ENCODE measurements at regions not wholly inside any gene's neighbourhood (a gene's known extent, or its start where the extent isn't known, plus 50 kb on each side); places are given as distances from the start of the nearest gene placed in this dataset.

DNA sequence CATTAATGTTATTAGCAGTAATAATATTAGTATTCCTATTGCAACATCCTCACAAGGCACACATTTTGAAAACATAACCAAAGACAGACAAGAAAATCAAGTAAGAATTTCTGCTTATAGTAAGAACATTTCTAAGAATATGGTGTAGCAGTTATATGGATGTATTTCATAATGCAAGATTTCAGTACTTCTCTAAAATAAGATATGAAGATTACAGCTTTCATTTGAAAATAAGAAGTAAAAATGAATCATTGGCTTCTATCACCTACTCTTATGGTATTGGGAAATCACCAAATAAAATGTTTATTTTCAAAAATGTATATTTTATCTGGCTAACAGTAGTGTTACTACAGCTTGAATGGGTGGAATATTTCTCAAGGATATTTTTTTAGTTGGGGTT, 103.8 kb upstream of the USP25 start:
- no peak overlapping the region for H3K4me3 ChIP-seq (replicated peaks in 1 of 3; ENCODE audit: low read depth in 2 of 3, low read length in 3 of 3)
- H3K36me3 ChIP-seq (replicated peaks in 1 of 2; ENCODE audit: control insufficient read depth in 1 of 2, insufficient read depth in 2 of 2, low read length in 2 of 2), result no peaks in the 10 kb centered on the region
- no peak overlapping the region for H3K27ac ChIP-seq (ENCODE audit: low read depth in 1 of 2, low read length in 2 of 2)
- Mint-ChIP-seq H3K4me3 (no peak overlapping the region), H3K4me1 (peaks cover 10% of the 10 kb centered on the region), H3K27me3 (ENCODE audit: low read depth in 3 of 3) (no peaks in the 10 kb centered on the region), H3K9me3 (peaks cover 0 to 8% (median 0%) of the 10 kb centered on the region in 7 donors), H3K27ac (no peak overlapping the region), H3K36me3 (no peaks in the 10 kb centered on the region)
- no peaks in the 10 kb centered on the region for H3K79me2 ChIP-seq (ENCODE audit: insufficient read depth, low read length)
- H3K4me1 ChIP-seq (ENCODE audit: control insufficient read depth in 1 of 2, insufficient read depth in 2 of 2, low read length in 2 of 2), result peaks cover 5 to 12% of the 10 kb centered on the region in 2 donors
- TF ChIP-seq, protein P1, sequence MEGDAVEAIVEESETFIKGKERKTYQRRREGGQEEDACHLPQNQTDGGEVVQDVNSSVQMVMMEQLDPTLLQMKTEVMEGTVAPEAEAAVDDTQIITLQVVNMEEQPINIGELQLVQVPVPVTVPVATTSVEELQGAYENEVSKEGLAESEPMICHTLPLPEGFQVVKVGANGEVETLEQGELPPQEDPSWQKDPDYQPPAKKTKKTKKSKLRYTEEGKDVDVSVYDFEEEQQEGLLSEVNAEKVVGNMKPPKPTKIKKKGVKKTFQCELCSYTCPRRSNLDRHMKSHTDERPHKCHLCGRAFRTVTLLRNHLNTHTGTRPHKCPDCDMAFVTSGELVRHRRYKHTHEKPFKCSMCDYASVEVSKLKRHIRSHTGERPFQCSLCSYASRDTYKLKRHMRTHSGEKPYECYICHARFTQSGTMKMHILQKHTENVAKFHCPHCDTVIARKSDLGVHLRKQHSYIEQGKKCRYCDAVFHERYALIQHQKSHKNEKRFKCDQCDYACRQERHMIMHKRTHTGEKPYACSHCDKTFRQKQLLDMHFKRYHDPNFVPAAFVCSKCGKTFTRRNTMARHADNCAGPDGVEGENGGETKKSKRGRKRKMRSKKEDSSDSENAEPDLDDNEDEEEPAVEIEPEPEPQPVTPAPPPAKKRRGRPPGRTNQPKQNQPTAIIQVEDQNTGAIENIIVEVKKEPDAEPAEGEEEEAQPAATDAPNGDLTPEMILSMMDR (IDR thresholded peaks at IDR 0.05), result no peak
- intact Hi-C loops (cut with micrococcal nuclease), result no loop called here
- peak; percentile 6 to 33 (median 8) for DNase-seq
- no peaks in the 10 kb centered on the region for H3K27me3 ChIP-seq (ENCODE audit: control insufficient read depth in 2 of 2, insufficient read depth in 2 of 2, low read length in 2 of 2)
- H3K9ac ChIP-seq (ENCODE audit: insufficient read depth, low read length, poor library complexity, severe bottlenecking), result no peak overlapping the region
- no peak overlapping the region for H3K4me2 ChIP-seq (replicated peaks; ENCODE audit: extremely low read depth, low read length, poor library complexity, severe bottlenecking)
- no peaks in the 10 kb centered on the region for H3K9me3 ChIP-seq (replicated peaks in 1 of 2; ENCODE audit: control insufficient read depth in 1 of 2, insufficient read depth in 1 of 2, low read length in 2 of 2)
- H2AFZ ChIP-seq (ENCODE audit: insufficient read depth, low read depth, low read length, poor library complexity, severe bottlenecking), result no peak overlapping the region
- H4K20me1 ChIP-seq (ENCODE audit: insufficient read depth, low read length), result no peaks in the 10 kb centered on the region

DNA sequence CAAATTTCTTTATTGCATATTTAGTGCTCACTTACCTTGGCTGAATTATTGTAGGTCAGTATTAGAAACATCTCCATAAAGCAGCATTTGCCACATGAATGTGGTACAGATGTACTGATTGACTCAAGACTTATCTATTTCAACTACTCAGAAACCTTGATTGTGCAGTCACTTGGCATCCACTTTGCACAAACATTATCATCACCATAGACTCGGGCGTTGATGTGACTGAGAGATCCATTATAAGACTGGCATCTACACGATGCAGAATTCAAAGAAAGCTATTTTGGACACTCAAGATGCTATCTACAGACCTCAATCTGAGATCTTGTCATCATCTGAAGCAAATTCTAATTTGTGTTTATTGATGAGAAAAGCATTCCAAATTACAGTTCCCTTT, 102.8 kb upstream of the USP25 start:
- Histone ChIP-seq H3K27me3 (ENCODE audit: control insufficient read depth in 2 of 2, insufficient read depth in 2 of 2, low read length in 2 of 2) (no peaks in the 10 kb centered on the region), H3K4me2 (replicated peaks; ENCODE audit: extremely low read depth, low read length, poor library complexity, severe bottlenecking) (no peak overlapping the region), H3K79me2 (ENCODE audit: insufficient read depth, low read length) (no peaks in the 10 kb centered on the region), H4K20me1 (ENCODE audit: insufficient read depth, low read length) (no peaks in the 10 kb centered on the region), H3K27ac (ENCODE audit: low read depth in 1 of 2, low read length in 2 of 2) (no peak overlapping the region), H3K4me3 (replicated peaks in 1 of 3; ENCODE audit: low read depth in 2 of 3, low read length in 3 of 3) (no peak overlapping the region), H2AFZ (ENCODE audit: insufficient read depth, low read depth, low read length, poor library complexity, severe bottlenecking) (no peak overlapping the region), H3K9ac (ENCODE audit: insufficient read depth, low read length, poor library complexity, severe bottlenecking) (no peak overlapping the region), H3K4me1 (ENCODE audit: control insufficient read depth in 1 of 2, insufficient read depth in 2 of 2, low read length in 2 of 2) (peaks cover 5 to 12% of the 10 kb centered on the region in 2 donors), H3K36me3 (replicated peaks in 1 of 2; ENCODE audit: control insufficient read depth in 1 of 2, insufficient read depth in 2 of 2, low read length in 2 of 2) (no peaks in the 10 kb centered on the region), H3K9me3 (replicated peaks in 1 of 2; ENCODE audit: control insufficient read depth in 1 of 2, insufficient read depth in 1 of 2, low read length in 2 of 2) (no peaks in the 10 kb centered on the region)
- TF ChIP-seq, protein P1 (IDR thresholded peaks at IDR 0.05), result no peak
- Mint-ChIP-seq H3K27me3 (ENCODE audit: low read depth in 3 of 3) (no peaks in the 10 kb centered on the region), H3K36me3 (no peaks in the 10 kb centered on the region), H3K9me3 (peaks cover 0 to 8% (median 0%) of the 10 kb centered on the region in 7 donors), H3K4me3 (no peak overlapping the region), H3K27ac (no peak overlapping the region), H3K4me1 (peaks cover 10% of the 10 kb centered on the region)
- intact Hi-C loops (cut with micrococcal nuclease), result no loop called here
- 94% methylated on average over 2 of the region's 3 CpGs for WGBS (ENCODE audit: insufficient coverage)
- DNase-seq, result no peak

Measured in CD14-positive monocyte (primary cell).